GM18507 (cell line): ENCODE measurements at regions not wholly inside any gene's neighbourhood (a gene's known extent, or its start where the extent isn't known, plus 50 kb on each side); places are given as distances from the start of the nearest gene placed in this dataset.
"Not testable (repeated sequence)": the region's sequence is repeated elsewhere in the genome, so short reads cannot be mapped to it uniquely, and the experiment has no call there.

ENCODE experiments used
- DNase-seq: peaks from one replicate; pipeline ENCODE4 v3.0.0; 2011; ENCODE audit warnings: low read depth; ENCODE audit not compliant: insufficient read length; ENCODE audit errors: extremely low spot score
- FAIRE-seq: peaks from 2 replicates; lab custom pipeline; 2011; peaks lifted over from hg19 to GRCh38; lab: Jason Lieb, UNC

DNA sequence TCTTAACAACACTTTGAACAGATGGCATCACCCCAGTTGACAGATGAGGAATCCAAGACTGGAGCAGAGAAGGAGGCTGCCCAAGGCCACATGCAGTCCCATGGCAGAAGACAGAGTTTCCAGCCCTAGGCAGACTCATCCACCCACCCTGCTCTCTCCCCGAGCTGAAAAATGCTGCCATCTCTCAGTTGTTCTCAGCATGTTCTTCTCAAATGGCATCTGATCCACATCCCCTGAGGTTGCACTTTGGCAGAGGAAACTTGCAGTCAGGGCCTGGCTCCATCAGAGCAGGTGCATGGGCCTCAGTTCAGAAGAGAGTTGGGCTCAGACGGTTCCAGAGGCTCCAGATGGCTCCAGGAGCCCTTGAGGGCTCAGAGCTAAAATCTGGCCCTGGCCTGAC lies 709.4 kb downstream of the MATN1 start:
- DNase-seq, result no peak
- FAIRE-seq, result no peak

DNA sequence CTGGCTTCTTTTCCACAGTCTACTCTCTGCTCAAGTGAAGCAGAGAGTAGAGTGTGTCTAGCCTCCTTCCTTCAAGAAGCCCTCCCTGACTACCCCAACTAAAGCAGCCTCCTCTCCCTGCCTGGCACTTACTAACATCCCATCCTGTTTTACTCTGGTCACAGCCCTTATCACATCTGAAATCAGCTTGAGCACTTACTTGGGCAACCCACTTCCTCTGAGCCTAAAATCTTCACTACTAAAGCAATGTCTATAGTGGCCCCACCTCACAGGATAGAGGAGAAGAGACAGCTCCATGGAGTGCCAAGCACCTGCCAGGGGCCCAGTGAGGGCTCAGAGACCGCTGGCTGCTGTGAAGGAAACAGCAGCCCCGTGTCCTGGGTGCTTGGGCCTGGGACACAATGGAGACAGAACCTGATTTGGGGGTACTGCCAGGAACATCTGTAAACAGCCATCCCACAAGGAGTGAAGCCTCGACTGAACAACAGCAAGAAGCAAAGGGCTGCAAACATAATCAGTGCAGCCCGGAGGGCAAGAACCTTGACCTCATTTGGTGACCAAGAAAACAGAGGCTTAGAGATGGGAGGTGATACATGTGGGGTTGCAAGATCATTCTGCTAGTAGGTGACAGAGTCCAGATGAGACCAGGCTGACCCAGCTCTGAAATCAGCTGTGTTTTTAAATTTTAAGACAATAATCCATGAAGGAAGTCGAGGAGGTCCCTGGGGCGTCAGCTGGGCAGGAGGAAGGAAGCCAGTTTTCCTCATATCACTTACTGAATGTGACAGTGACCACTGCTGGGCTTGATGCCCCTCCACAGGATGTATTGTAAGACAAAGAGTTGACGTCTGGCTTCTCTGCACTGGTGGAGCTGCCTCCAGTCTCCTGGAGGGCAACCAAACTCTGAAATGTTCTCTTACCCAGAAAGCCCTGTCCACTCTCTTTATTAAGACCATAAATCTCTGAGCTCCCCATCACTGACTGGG lies 710.6 kb downstream of the MATN1 start:
- FAIRE-seq (no peak), DNase-seq (no peak)

DNA sequence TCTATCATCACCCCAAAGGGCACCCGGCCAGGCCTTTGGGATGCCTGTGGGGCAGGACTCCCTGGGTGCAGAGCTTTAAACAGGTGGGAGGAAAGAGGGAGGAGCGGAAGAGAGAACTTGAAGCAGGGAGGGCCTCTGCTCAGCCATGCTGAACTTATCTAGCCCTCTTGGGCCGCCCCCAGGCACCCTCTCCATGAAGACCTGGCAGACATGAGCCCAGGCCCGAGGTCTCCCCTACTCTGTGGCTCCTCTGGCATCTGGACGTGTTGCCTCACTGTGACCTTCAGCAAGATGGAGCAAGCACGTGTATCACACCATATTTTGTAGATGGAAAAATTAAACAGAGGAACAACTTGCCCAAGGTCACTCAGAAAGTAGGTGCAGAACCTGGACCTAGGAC lies 711.4 kb downstream of the MATN1 start:
- FAIRE-seq (no peak), DNase-seq (no peak)

DNA sequence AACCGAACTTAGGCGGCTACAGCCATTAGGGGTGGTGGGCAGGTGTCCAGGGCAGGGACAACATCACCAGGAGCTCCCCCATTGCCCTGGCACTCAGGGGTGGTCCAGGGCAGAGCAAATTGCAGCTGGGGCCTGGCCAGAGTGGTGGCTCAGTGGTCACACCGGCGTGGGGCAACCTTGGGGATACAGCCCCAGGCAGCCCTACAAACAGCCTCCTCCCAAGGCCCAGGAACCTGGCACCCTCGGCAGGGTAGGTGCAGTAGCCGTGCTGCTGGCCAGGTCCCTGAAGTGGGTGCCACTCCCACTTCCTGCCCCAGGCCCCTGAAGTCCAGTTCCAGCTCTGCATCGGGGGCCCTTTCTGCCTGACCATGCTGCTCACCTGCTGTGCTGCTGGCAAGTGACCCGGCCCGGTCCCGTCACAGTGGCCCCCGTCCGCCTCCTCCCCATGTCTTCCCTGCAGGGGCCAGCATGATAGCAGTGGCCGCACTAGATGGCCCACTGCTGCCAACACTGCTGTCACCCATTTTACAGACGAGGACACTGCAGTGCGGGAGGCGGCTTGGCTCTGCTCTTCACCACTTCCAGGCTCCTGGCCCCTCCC lies 712.8 kb downstream of the MATN1 start:
- DNase-seq, result no peak

DNA sequence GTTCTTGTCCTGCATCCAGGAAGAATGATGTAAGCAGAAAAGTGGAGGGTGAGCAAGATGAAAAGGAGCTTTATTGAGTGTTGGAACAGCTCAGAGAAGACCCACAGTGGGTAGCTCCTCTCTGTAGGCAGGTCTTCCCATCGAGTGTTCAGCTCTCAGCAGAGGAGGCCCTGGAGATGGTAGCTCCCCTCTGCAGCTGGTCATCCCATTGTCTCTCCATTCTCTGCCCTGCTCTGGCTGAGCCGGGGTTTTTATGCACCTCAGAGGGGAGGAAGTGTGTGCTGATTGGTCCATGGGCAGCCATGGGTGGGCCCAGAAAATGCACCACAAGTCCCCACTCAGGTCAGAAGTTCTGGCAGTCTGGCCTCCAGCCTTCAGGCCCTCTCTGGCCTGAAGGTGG lies 713.7 kb downstream of the MATN1 start:
- FAIRE-seq, result no peak
- DNase-seq, result no peak

More for the DNA sequence above, 712.8 kb downstream of the MATN1 start:
- FAIRE-seq, result no peak

DNA sequence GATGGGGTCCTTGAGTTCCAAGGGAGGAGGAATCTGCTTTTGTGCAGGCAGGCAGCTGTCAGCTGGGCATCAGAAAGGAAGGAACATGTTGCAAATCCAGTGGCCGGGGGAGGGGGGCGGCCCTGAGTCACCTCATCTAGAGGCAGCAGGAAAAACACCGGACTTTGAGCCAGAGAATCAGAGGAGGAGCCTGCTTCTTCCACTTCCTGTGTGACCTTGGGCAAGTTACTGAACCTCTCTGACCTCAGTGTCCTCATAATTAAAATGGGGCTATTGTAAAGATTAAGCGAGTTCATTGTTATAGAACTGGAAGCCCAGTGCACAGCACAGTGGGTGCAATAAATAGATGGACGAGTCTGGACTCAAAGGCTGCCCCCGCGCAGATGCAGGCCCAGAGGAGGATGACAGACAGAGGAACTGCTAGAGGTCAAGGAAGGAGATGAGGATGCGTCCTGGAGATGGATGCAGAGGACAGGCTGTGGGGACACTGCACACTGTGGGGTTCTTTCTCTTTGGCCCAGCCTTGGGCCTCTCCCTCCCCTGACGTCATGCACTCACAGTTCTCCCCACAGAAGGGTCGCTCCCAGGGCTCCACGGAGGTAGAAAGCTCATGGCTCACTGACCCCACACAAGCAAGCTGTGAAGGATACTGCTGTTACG lies 714.3 kb downstream of the MATN1 start:
- FAIRE-seq, result no peak
- no peak for DNase-seq

DNA sequence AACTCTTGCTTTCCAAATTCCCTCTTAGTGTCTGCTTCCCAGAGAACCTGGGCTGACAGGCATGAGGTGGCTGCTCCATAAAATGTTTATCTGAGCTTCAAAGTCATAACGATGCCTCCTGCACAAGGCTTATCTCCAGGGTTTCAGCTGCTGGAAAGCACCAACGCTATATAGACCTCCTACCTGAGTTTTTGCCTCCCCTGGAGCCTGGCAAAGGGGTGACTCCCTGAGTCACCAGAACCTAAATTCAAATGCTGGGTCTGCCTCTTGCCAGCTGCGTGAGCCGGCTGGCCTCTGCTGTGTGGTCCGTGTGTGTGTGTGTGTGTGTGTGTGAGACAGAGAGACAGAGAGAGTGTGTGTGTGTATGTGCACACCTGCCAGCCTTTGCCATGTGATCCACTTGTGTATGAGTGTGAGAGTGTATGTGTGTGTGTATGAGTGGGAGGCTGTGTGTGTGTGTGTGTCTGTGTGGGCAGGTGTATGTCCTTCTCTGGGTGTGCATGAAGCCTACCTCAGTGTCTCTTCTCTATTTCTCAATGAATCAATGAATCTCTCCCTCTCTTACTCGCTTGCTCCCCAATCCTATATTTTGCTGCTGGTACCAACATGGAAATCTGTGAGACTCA lies 714.9 kb downstream of the MATN1 start:
- DNase-seq, result no peak
- no peak for FAIRE-seq

DNA sequence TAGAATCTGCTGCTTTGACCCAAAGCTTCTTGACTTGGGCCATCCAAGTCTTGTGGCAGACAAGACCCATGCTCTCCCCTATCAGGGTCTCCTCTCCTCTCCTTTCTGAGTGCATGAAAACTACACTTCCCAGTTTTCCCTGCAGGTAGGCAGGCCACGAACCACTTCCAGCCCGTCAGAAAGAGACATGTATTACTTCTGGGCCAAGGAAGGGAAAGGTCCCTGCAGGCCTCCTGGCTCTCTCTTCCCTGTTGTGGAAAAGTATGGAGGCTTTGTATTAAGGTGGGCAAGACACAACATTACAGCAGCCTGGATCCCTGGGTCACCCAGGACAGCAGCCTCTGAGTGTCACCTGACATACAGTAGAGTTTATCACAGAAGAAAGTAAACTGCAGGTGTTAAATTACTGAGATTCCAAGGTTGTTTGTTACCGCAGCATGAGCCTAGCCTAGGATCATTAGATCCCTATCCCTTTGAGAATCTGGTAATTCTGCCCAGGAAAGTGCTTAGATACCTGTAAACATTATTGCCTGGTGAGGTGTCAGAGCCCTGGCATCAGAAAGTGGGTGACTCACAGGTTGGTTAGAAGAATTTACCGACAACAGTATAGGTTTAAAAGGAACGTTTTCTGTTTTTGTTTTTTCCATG lies 717.3 kb downstream of the MATN1 start:
- DNase-seq (no peak), FAIRE-seq (no peak)

DNA sequence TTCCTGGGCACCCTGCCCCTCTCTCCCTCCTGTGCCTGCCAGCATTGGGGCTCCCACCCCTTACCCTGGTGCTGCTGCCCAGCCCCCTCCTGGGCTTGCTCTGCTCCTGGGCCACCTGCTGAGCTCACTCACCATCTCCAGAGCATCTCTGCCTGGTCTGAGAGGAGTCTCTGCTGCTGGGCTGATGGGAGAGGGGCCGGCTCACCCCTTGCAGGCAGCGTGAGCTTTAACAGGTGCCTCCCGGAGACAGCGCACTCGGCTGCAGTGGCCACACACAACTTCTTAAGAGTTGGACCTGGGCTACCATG lies 721.7 kb downstream of the MATN1 start:
- FAIRE-seq, result no peak
- DNase-seq, result no peak

DNA sequence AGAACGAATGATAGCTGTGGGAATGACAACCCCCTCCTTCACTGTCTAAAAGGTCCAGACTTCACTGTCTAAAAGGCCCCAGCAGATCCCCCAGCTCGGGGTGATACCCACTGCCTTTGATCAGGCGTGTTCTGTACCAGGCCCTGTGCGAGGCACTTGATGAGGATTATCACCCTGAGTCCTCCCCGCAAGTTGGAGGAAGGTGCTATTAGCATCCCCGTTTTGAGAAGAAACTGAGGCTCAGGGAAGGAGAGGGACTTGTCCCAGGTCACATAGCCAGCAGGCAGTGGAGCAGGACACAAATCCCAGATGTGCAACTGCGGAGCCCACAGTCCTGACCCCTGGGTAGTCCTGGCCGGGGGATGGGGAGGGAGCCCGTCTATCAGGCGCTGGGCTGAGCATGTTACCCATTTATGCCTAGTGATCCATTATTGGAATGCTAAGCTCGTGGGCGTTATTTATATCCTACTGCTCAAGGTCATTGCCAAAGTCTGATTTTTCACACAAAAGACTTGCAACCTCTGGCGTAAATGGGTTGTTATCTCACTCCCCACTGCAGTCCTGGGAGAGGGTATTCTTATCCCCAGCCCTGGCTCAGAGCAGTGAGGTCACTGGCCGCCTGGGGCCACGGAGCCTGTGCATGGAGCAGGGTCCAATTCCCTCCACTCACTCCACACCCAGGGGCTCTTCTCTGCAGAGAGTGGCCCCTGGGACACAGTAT lies 722.2 kb downstream of the MATN1 start:
- DNase-seq, result no peak
- no peak for FAIRE-seq

DNA sequence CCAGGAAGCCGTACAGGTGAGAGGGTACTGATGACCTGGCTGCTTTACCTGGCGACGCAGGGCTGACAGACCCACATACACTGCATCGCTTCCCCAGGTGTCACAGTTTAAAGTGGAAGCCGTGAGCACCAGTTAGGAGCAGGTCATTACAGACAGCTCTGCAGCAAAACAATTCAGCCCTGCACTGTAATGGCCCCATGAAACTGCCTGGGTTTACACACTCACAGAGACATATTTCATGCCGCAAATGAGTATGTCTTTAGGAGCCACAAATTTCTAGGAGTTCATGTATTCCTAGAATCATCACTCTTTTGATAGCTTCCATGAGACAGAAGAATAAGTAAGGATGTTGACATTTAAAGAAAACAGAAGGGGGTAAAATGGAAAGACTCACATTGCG lies 723.1 kb downstream of the MATN1 start:
- no peak for DNase-seq
- no peak for FAIRE-seq

DNA sequence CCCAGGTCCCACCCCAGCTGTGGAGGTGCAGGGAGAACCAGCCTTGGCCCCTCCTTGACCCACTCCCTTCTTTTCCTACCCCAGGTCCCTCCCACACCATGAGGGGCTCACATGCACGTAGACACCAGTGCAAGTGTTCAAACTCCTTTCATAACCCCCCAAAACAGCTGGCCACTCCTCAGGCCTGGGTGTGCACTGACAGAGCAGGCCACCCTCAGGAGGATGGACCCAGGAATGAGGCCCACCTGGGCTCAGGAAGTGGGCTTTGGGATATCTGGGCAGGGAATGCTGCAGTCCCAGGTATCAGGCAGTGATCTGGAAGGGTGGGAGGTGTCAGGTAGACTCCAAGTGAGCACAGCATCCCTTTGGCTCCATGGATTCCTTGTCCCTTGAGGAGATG lies 723.8 kb downstream of the MATN1 start:
- DNase-seq (no peak), FAIRE-seq (no peak)

DNA sequence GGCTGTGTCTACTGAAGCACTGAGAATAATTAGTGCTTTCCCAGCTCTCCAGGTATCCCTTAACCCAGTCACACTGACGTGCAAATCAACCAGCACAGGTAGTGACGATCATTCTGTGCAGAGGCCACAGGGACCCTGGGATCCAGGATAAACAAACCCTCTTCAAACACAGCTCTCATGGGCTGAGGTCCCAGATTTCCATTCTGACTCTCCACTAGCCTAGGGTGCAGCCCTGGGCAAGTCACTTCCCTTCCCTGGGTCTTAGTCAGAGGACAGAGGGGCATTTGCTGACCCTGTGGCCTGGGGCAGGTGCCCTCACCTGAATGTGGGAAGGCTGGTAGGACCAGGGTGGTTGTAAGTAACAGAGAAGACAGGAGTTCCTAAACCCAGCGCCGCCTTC lies 724.7 kb downstream of the MATN1 start:
- DNase-seq (no peak), FAIRE-seq (no peak)

DNA sequence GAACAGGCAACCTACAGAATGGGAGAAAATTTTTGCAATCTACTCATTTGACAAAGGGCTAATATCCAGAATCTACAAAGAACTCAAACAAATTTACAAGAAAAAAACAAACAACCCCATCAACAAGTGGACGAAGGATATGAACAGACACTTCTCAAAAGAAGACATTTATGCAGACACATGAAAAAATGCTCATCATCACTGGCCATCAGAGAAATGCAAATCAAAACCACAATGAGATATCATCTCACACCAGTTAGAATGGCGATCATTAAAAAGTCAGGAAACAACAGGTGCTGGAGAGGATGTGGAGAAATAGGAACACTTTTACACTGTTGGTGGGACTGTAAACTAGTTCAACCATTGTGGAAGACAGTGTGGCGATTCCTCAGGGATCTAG lies 725.6 kb downstream of the MATN1 start:
- DNase-seq, FAIRE-seq: not testable (repeated sequence)

DNA sequence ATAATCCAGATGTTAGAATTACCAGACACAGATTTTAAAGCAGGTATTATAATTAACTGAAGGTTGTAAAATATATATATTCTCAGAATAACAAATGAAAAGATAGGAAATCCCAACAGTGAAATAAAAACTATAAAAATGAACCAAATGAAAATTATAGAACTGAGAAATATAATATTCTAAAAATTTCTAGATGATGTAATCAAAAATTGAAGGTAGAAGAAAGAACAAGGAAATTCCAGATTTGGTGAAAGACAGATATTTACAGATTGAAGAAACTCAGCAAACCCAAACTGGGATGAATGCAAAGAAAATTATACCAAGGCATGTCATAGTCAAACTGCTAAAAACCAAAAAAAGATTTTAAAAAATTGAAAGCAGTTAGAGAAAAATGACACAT lies 729.4 kb downstream of the MATN1 start:
- DNase-seq (no peak), FAIRE-seq (no peak)

DNA sequence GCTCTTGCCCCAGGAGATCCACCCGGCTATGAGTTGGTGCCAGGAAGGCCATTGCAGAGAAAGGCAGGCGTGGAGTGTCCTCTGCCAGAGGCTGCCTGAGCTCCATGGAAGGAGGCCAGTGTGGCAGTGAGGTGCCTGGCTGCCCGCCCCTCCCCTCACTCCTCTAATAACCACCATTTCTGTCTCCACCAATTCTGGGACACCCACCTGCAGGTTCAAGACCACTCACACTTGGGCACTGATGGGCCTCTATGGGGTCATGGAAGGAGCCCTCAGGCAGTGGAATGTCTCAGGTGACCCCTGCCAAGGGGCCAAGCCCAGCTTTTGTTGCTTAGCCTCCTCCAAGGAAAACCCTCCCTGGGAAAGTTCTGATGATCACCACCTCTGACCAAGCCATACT lies 731.6 kb downstream of the MATN1 start:
- FAIRE-seq (no peak), DNase-seq (no peak)

DNA sequence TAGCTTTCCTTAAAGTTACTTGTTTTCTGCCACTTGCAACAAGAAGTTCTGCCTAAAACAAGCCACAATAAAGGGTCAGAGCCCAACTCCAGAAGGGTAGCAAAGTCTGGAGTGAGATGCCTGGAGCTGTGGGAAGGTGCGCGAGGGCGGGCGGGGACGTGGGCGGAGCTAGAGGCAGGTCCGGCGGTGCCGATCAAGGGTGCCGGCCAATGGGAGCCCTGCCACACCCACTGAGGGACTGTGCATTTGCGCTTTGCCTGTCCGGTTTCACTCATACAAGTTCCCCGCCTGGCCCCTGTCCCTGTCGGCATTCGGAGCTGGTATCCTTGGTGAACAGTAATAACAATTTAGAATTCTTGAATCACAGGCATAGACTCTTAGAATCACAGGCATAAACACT lies 732.4 kb downstream of the MATN1 start:
- DNase-seq (no peak), FAIRE-seq (no peak)

DNA sequence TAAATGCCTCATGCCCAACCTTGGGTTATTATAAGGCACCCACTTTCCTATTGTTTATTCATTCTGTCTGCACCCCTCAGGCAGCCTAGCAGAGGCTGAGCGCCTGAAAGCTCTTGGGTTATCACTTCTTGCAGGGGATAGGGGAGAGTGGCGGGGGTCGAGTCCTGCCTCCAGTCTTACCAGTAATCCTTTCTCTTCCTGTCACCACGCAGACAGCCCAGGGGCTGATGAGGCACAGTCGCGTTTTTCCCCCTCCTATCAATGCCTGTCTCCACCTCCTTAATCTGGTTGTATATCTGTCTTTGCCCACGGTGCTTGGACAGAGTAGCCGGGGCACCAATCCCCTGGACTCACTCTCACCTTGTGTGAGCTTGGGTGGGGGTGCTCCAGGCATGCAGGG lies 733.1 kb downstream of the MATN1 start:
- FAIRE-seq, result no peak
- DNase-seq, result no peak

DNA sequence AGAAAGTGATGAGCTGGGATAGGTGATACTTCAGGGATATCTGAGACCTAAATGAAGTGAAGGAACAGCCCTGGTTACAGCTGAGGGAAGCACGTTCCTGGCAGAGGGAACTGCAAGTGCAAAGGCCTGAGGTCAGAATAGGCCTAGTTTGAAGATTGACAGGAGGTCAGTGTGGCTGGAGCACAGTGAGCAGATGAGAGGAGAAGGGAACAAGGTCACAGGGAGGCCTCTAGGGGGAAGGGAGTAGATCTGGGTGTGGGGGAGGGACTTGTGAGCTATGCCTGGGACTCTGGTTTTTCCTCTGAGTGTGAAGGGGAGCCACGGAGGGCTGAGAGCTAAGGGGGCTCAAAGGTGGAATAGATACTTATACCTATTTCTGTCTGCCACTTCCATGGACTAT lies 736.4 kb downstream of the MATN1 start:
- DNase-seq (no peak), FAIRE-seq (no peak)
